Upper lobe of right lung (tissue), 1 donor: ENCODE measurements at regions not wholly inside any gene's neighbourhood (a gene's known extent, or its start where the extent isn't known, plus 50 kb on each side); places are given as distances from the start of the nearest gene placed in this dataset.
A peak's percentile ranks its signal among the peaks of the same experiment; 100 is the strongest.

Source experiments
- ATAC-seq: fragments of 200-7000 bp; cut with Tn5 transposase; one replicate; pipeline ENCODE4 v1.9.1; 2020; ENCODE audit warnings: mild to moderate bottlenecking, moderate library complexity
- DNase-seq: peaks from one replicate; pipeline ENCODE4 v3.0.0-alpha.2; 2020
- H3K27ac ChIP-seq: fragments of 200-600 bp; one replicate; pipeline ENCODE4 v1.8.0; 2022
- H3K27me3 ChIP-seq: fragments of 200-600 bp; one replicate; pipeline ENCODE4 v1.8.0; 2022; ENCODE audit warnings: mild to moderate bottlenecking
- H3K36me3 ChIP-seq: fragments of 200-600 bp; one replicate; pipeline ENCODE4 v1.8.0; 2022
- H3K4me1 ChIP-seq: fragments of 200-600 bp; one replicate; pipeline ENCODE4 v1.8.0; 2022
- H3K4me3 ChIP-seq: fragments of 200-600 bp; one replicate; pipeline ENCODE4 v1.8.0; 2022; ENCODE audit warnings: mild to moderate bottlenecking
- H3K9me3 ChIP-seq: fragments of 200-600 bp; one replicate; pipeline ENCODE4 v1.8.0; 2022
- intact Hi-C: fragments of 100-400 bp; cut with DNase I; formaldehyde crosslinking; loops from one replicate; pipeline ENCODE4 v1.11.0; 2022
- TF ChIP-seq, protein P1 (sequence below): fragments of 200-600 bp; IDR thresholded peaks from one replicate; pipeline ENCODE4 v1.8.0; 2022; ENCODE audit warnings: antibody characterized with exemption
- donor health status: DM: no; HTN: yes; CAD: no; lungs with severe emphysema.

DNA sequence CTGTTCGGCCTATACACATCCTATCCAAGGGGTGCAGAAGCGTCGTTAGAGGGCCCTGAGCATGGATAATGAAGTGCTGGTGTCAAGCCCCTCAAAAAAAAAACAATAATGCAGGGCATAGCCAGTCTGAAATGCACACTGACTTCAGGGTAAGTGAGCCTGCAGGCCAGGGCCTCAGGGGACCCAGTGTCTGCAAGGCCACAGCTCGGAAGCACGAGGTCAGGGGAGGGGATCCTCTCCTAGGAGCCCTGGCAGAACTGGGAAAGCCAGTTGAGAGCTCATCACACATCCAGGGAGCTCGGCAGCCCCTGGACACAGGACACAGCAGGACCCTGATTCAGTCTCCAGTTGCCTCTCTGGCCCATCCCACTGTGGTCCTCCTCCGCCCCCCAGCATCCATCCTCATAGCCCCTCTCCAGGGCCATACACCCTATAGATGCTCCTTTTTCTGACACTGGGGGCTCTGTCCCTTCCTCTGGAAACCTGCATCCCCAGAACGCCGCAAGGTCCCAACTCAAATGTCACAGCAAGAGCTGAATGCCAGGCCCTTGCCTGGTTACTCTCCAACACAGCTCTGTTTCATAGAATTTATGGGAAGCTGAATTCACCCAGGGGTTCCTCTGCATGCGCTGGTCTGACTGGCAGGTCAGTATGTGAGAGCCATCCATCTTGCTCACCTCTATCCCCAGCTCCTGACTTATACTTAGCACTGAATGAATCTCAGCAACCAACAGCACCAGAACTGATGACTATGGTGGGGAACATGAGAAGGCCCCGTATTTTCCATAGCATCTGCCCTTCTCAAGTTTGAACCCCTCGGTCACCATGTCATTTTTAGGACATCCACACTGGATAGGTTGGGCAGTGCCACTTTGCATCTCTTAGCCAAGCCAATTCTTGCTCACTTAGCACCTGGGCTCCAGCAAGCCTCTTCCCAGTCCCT is 717.0 kb upstream of the IGFBP3 start:
- Histone ChIP-seq H3K36me3 (no peaks in the 10 kb centered on the region), H3K9me3 (no peaks in the 10 kb centered on the region), H3K27ac (no peak overlapping the region), H3K27me3 (no peaks in the 10 kb centered on the region), H3K4me1 (no peaks in the 10 kb centered on the region), H3K4me3 (no peak overlapping the region)
- ATAC-seq (peak; percentile 30), DNase-seq (no peak)
- intact Hi-C loops = no loop called here
- TF ChIP-seq, protein P1, sequence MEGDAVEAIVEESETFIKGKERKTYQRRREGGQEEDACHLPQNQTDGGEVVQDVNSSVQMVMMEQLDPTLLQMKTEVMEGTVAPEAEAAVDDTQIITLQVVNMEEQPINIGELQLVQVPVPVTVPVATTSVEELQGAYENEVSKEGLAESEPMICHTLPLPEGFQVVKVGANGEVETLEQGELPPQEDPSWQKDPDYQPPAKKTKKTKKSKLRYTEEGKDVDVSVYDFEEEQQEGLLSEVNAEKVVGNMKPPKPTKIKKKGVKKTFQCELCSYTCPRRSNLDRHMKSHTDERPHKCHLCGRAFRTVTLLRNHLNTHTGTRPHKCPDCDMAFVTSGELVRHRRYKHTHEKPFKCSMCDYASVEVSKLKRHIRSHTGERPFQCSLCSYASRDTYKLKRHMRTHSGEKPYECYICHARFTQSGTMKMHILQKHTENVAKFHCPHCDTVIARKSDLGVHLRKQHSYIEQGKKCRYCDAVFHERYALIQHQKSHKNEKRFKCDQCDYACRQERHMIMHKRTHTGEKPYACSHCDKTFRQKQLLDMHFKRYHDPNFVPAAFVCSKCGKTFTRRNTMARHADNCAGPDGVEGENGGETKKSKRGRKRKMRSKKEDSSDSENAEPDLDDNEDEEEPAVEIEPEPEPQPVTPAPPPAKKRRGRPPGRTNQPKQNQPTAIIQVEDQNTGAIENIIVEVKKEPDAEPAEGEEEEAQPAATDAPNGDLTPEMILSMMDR = no peak

DNA sequence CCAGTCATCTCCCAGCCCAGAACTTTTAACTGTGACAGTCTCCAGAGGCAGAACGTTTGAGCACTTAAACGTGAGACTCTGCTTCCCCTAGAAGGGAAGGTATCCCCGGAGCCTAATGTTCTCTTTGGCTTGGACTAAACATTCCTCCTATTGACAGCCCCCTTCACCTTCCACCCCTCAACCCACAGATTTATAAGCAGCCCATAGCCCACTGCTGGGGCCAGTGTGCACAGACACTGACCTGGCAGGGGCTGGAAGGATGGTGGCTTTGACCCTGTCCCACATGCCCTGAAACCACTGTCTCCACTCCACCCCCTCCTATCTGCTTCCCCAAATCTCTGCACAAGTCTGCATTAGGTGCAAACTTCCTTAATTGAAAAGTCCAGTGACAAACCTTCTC is 715.0 kb upstream of the IGFBP3 start:
- ATAC-seq (no peak), DNase-seq (no peak)
- TF ChIP-seq, protein P1 = no peak
- intact Hi-C loops = no loop called here
- no peaks in the 10 kb centered on the region for H3K36me3 ChIP-seq
- H3K4me3 ChIP-seq = no peak overlapping the region
- no peak overlapping the region for H3K27ac ChIP-seq
- H3K9me3 ChIP-seq = no peaks in the 10 kb centered on the region
- no peaks in the 10 kb centered on the region for H3K27me3 ChIP-seq
- H3K4me1 ChIP-seq = no peaks in the 10 kb centered on the region

DNA sequence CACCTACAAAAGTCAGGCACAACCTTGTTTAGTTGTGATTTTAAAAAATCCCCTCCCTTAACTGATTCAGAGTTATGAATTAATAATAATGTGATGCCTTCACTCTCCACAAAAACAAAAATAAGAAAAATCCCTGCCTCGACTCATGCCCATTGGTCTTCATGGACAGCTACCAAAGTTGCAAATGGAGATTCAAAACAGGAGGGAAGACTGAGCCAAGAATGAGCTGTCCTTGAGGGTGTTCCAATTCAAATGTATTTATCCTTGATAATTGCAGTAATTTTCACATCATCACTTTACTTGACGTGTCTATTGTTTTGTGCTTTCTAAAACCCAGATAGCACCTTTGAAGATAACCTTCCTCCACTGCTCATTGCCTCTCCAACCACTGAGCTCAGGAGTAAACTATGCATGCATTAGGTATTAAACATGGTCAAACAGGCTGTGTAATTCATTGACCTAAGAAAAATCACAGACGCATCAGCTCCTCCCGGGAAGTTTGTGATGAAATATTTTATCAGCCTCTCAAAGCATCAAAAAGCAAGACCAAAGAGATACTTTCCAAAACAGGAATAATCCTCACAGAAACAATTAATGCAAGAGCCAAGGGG is 712.7 kb upstream of the IGFBP3 start:
- ATAC-seq = no peak
- intact Hi-C loops = no loop called here

DNA sequence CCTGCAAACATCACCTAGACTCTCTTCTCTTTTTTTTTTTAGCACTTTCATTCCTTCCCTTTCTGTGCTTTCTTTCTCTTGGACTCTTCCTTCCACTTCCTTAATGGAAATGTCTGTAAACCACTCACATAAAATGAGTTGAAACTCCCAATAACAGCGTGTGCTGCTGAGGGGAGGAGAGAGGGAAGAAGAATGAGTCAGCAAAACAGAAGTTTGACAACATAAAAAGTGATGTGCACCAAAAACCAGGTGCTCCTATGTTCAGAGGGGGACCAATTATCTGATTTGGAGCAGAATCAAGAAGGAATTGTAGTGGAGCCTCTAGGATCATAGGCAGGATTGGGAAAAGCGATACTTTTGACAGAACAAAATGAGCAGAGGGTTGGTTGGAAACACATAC is 712.1 kb upstream of the IGFBP3 start:
- Histone ChIP-seq H3K9me3 (no peaks in the 10 kb centered on the region), H3K4me3 (no peak overlapping the region), H3K4me1 (no peaks in the 10 kb centered on the region), H3K36me3 (no peaks in the 10 kb centered on the region), H3K27me3 (no peaks in the 10 kb centered on the region), H3K27ac (no peak overlapping the region)
- intact Hi-C loops = no loop called here
- TF ChIP-seq, protein P1 = no peak
- DNase-seq (no peak), ATAC-seq (no peak)

More for the DNA sequence above, 712.7 kb upstream of the IGFBP3 start:
- Histone ChIP-seq H3K4me3 (no peak overlapping the region), H3K36me3 (no peaks in the 10 kb centered on the region), H3K27ac (no peak overlapping the region), H3K4me1 (no peaks in the 10 kb centered on the region), H3K27me3 (no peaks in the 10 kb centered on the region), H3K9me3 (no peaks in the 10 kb centered on the region)
- DNase-seq = no peak
- TF ChIP-seq, protein P1 = no peak

DNA sequence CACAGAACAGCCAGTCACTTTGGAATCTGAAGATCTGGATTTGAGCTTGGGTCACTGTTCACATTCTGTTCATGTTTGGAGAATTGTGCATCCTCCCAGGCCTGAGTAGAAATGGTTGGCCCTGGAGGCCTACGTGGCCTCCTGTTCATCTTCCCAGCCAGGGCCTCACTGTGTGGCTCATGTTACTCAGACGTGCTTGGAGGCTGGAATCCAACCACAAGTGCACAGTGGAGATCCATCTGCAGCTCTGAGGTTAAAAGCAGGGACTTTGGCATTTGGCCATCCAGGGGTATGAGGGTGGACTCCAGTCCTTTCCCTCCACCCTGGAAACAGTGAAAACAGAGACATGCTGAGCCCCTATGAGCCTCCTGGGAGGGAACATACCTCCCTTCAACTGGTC is 709.0 kb upstream of the IGFBP3 start:
- TF ChIP-seq, protein P1 = no peak
- no peak overlapping the region for H3K27ac ChIP-seq
- DNase-seq = no peak
- no peak for ATAC-seq
- H3K9me3 ChIP-seq = no peaks in the 10 kb centered on the region
- H3K27me3 ChIP-seq = no peaks in the 10 kb centered on the region
- no peak overlapping the region for H3K4me3 ChIP-seq
- no peaks in the 10 kb centered on the region for H3K4me1 ChIP-seq
- intact Hi-C loops = no loop called here
- H3K36me3 ChIP-seq = no peaks in the 10 kb centered on the region
